RWPE1 (cell line): ENCODE measurements at regions not wholly inside any gene's neighbourhood (a gene's known extent, or its start where the extent isn't known, plus 50 kb on each side); places are given as distances from the start of the nearest gene placed in this dataset.

Experiments used
- CTCF ChIA-PET: fragments of 350-600 bp; sonication (Branson Sonifier 250); formaldehyde crosslinking; extraction: SDS; loops from one replicate; lab custom pipeline; 2021; lab: Yijun Ruan, JAX
- POLR2A ChIA-PET: fragments of 400-600 bp; formaldehyde crosslinking; extraction: SDS; loops from one replicate; lab custom pipeline; 2020; ENCODE audit warnings: antibody characterized with exemption; ENCODE audit not compliant: low non-redundant PET; lab: Yijun Ruan, JAX
- DNase-seq: peaks from one replicate; pipeline ENCODE4 v3.0.0; 2012; ENCODE audit warnings: low spot score
- H3K27ac ChIP-seq: fragments of 450-650 bp; 2 replicates; pipeline ENCODE4 v1.5.1; 2017
- TF ChIP-seq, protein P1 (sequence below): fragments of 450-650 bp; conservative IDR thresholded peaks from 2 replicates; pipeline ENCODE4 v1.5.1; 2017; ENCODE audit warnings: low read depth, mild to moderate bottlenecking

DNA sequence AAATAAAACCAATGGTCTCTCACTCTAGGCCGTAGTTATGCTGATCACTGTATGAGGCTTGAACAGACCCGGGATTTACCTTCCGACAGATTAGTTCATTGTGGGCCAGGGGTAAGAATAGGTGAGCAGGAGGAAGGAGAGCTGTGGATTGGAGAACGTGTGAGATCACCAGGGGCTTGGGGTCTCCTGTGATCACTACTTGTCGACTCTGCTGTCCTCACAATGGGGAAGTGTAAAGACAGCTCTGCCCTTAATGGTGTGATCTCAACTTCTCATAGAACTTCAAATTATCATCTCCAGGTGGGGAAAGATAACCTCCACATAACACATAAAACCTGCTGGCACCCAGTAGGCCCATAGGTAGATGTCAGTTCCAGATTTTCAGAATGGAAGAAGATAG, 56.2 kb upstream of the RPS6KA3 start:
- POLR2A ChIA-PET = no interaction called here
- DNase-seq = no peak
- CTCF ChIA-PET = no interaction called here
- TF ChIP-seq, protein P1, sequence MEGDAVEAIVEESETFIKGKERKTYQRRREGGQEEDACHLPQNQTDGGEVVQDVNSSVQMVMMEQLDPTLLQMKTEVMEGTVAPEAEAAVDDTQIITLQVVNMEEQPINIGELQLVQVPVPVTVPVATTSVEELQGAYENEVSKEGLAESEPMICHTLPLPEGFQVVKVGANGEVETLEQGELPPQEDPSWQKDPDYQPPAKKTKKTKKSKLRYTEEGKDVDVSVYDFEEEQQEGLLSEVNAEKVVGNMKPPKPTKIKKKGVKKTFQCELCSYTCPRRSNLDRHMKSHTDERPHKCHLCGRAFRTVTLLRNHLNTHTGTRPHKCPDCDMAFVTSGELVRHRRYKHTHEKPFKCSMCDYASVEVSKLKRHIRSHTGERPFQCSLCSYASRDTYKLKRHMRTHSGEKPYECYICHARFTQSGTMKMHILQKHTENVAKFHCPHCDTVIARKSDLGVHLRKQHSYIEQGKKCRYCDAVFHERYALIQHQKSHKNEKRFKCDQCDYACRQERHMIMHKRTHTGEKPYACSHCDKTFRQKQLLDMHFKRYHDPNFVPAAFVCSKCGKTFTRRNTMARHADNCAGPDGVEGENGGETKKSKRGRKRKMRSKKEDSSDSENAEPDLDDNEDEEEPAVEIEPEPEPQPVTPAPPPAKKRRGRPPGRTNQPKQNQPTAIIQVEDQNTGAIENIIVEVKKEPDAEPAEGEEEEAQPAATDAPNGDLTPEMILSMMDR = no peak
- H3K27ac ChIP-seq = no peak overlapping the region

DNA sequence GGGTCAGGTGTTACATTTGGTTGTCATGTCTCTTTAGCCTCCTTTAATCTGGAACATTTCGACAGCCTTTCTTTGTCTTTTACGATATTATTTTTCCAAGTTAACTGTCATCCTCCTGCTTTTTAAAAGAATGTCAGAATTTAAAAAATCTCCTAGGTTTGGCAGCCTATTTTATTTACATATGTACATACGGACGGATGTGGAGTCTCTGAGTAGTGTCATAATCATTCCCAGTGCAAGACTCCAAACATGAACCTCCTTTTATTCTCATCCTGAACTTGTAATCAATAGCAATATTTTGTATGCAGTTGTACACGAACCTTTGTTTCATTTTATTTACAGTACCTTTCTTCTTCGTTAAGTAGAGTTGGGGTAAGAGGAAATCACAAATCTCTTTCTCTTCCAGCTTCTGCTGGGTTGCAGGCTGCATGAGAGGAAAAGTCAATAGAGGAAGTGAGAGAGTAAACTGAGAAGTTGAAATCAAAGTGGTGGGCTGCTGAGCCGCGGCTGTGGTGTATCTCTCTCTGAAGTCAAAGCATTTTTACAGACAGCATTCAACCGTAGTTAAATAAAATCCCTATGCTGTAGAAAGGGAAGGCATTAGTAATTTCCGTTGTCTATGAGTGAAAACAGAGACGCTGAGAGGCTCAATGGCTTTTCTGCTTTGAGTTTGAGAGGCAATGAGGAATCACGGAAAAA, 53.9 kb upstream of the RPS6KA3 start:
- TF ChIP-seq, protein P1 = no peak
- no peak for DNase-seq
- ChIA-PET POLR2A (no interaction called here), CTCF (no interaction called here)
- no peak overlapping the region for H3K27ac ChIP-seq

DNA sequence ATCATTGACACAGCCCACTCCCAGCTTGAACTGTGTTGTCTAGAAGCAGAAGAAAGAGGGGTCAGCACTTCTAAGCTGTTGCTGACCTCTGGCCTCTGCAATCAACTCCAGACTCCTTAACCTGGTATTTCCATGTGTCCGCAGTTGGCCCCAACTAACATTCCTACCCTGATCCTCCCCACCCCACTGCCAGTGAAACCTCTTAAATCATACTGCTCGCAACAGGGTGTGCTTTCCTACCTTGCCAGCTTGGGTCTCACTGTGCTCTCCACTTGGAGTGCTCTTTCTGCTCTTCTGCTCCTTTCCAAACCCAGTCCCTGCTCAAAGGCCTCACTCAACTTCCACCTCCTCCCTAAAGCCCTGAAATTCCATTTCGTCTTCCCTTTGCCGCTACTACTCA, 52.3 kb upstream of the RPS6KA3 start:
- ChIA-PET POLR2A (no interaction called here), CTCF (no interaction called here)
- no peak for DNase-seq
- H3K27ac ChIP-seq = no peak overlapping the region
- TF ChIP-seq, protein P1 = no peak

DNA sequence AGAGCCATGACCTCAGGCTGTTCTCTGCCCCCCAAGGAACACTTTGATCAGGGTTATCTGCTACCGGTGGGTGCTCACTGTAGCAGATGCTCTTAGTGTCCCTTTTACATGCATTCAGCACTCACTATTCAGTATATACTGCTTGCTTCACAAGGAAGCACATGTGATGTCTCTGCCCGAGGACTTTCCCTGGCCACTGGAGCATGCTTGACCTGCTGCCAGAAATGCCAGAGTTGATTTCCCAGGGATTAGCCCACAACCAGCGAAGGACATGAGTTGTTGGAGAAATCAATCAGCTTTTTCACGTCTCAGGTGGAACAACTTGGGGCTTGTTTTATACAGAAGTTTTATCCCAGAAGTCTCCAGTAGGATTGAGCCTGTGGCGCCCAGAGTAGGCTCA, 51.2 kb upstream of the RPS6KA3 start:
- ChIA-PET POLR2A (no interaction called here), CTCF (no interaction called here)
- TF ChIP-seq, protein P1 = no peak
- H3K27ac ChIP-seq = no peak overlapping the region
- DNase-seq = no peak
